Activated T-cell treated with anti-CD3 and anti-CD28 coated beads, Interleukin-2, amount 50 U/mL, for 4 hours (primary cell): ENCODE measurements at regions not wholly inside any gene's neighbourhood (a gene's known extent, or its start where the extent isn't known, plus 50 kb on each side); places are given as distances from the start of the nearest gene placed in this dataset.

Experiments
- ATAC-seq, 2 donors: fragments of 200-7000 bp; cut with Tn5 transposase; one replicate each; pipeline ENCODE4 v1.10.0; 2021
- DNase-seq: peaks from one replicate; pipeline ENCODE4 v3.0.0-alpha.2; 2020
- H3K27me3 Mint-ChIP-seq: one replicate; pipeline ENCODE4 v1.8.0; 2021; ENCODE audit warnings: low read depth, mixed read lengths
- H3K36me3 Mint-ChIP-seq: one replicate; pipeline ENCODE4 v1.8.0; 2022; ENCODE audit warnings: mixed read lengths; ENCODE audit not compliant: insufficient read depth
- H3K4me1 Mint-ChIP-seq: one replicate; pipeline ENCODE4 v1.8.0; 2021; ENCODE audit warnings: low read depth, mixed read lengths
- H3K4me3 Mint-ChIP-seq: one replicate; pipeline ENCODE4 v1.8.0; 2021; ENCODE audit warnings: mild to moderate bottlenecking, moderate library complexity, mixed read lengths
- H3K9me3 Mint-ChIP-seq: one replicate; pipeline ENCODE4 v1.8.0; 2021; ENCODE audit warnings: mixed read lengths

DNA sequence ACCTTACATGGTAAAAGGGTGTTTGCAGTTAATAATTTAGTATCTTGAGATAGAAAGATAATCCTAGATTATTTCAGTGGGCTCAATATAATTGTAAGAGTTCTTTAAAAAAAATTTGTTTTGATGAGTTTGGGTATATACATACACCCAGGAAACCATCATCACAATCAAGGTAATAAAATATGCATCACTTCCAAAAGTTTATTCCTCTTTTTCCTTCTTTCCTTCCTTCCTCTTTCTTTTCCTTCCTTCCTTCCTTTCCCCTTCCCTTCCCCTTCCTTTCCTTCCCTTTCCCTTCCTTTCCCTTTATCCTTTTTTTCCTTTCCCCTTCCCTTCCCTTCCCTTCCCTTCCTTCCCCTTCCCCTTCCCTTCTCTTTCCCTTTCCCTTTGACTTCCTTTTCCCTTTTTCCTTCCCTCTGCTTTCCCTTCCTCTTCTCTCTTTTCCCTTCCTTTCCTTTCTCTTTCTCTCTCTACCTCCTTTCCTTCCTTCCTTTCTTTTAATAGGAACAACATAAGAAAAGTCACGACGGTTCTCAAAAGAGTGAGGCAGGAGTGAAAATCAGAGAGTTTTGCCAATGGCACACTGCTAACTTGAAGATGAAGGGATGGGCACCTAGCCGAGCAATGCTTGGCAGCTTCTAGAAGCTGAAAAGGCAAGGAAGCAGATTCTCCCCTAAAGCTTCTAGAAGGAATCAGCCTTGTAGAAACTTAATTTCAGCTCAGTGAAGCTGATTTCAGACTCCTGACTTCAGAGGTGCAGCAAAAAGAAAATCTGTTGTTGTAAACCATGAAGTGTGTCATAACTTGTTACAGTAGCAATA, 2050.2 kb upstream of the AGA start:
- no peaks in the 10 kb centered on the region for H3K4me1 Mint-ChIP-seq
- no peak for ATAC-seq
- no peaks in the 10 kb centered on the region for H3K27me3 Mint-ChIP-seq
- DNase-seq = no peak
- peaks cover 22% of the 10 kb centered on the region for H3K9me3 Mint-ChIP-seq
- H3K36me3 Mint-ChIP-seq = no peaks in the 10 kb centered on the region
- H3K4me3 Mint-ChIP-seq = no peak overlapping the region

GRCh38 chr4:179503976-179504375, 2061.7 kb upstream of the AGA start:
- Mint-ChIP-seq H3K9me3 (peaks cover 7% of the 10 kb centered on the region), H3K4me3 (no peak overlapping the region), H3K27me3 (no peaks in the 10 kb centered on the region), H3K36me3 (no peaks in the 10 kb centered on the region), H3K4me1 (no peaks in the 10 kb centered on the region)
- no peak for ATAC-seq
- DNase-seq = no peak

DNA sequence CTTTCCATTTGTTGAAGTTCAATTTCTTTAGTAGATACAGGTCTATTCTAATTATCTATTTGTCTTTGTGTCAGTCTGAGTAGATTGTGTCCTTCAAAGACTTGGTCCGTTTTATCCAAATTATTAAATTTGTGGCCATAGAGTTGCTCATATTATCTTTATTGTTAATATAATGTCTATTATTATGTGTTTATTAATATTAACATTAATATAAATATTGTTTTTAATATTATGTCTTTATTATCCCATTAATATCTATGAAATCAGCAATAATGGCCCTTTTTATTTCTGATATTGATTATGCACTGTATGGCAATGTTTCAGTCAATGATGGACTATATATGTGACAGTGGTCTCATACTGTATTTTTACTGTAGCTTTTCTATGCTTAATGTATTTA, 2067.3 kb upstream of the AGA start:
- no peaks in the 10 kb centered on the region for H3K4me1 Mint-ChIP-seq
- no peaks in the 10 kb centered on the region for H3K27me3 Mint-ChIP-seq
- no peak for DNase-seq
- H3K9me3 Mint-ChIP-seq = peaks cover 11% of the 10 kb centered on the region
- no peaks in the 10 kb centered on the region for H3K36me3 Mint-ChIP-seq
- H3K4me3 Mint-ChIP-seq = no peak overlapping the region
- no peak for ATAC-seq

DNA sequence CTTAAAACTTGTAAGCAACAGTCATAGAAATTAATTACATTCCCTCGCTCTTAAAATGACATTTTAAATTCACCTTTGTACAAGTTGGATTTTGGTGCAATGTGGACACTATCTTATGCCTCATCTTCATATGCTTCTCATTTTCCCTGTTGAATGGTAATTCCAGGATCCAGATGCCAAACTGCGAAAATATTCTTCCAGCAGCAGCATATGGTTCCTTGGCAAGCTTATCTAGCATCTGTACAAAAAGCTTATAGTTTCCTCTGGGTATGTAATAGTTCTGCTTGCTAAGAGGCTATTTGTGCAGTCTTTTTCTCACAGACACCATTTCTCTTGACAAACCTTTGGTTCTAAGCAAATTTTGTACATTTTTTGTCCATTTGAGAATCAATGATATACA, 2079.7 kb upstream of the AGA start:
- DNase-seq (no peak), ATAC-seq (no peak)
- Mint-ChIP-seq H3K27me3 (no peaks in the 10 kb centered on the region), H3K9me3 (peaks cover 16% of the 10 kb centered on the region), H3K36me3 (no peaks in the 10 kb centered on the region), H3K4me3 (no peak overlapping the region), H3K4me1 (no peaks in the 10 kb centered on the region)

DNA sequence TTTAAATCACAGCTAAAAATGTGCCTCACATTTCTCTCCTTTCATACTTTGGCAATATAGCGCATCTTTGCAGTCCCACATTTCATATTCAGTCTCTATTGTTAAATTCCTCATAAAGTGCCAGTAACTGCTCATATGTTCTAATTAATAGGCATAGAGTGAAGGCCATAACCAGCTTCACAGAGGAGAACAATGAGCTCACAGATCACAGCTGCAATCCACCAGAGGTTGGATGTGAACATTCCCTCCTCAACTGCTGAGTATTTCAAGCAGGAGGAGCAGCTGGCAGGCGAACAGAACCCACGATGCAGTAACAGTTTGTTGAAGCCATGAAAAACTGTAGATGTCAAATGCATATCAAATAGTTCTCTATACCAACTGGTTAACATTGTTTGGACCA, 2088.7 kb upstream of the AGA start:
- DNase-seq = no peak
- Mint-ChIP-seq H3K4me3 (no peak overlapping the region), H3K27me3 (no peaks in the 10 kb centered on the region), H3K36me3 (no peaks in the 10 kb centered on the region), H3K4me1 (no peaks in the 10 kb centered on the region), H3K9me3 (peaks cover 12% of the 10 kb centered on the region)
- no peak for ATAC-seq

GRCh38 chr4:179536694-179537093, 2094.5 kb upstream of the AGA start:
- Mint-ChIP-seq H3K4me3 (no peak overlapping the region), H3K4me1 (no peaks in the 10 kb centered on the region)

DNA sequence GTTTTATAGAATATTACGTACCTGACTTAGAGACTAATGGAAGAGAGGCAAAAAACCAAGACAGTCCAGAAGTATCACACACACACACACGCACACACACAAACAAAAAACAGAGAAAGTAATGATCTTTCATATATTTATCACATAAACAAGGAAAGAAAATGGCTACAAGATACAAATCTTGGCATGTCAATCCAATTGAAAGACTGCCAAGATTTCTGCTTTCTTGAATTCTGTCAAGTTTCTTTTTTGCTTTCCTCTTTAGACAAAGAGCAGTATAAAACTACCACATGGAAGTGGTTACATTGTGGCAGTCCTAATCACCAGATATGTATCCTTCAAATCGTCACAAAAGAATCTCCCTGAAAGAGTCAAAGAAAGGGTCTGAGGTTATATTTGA, 2097.4 kb upstream of the AGA start:
- Mint-ChIP-seq H3K36me3 (no peaks in the 10 kb centered on the region), H3K27me3 (no peaks in the 10 kb centered on the region), H3K4me1 (no peaks in the 10 kb centered on the region), H3K4me3 (no peak overlapping the region), H3K9me3 (peaks cover 5% of the 10 kb centered on the region)
- no peak for DNase-seq
- no peak for ATAC-seq

More at GRCh38 chr4:179536694-179537093, 2094.5 kb upstream of the AGA start:
- no peak for DNase-seq
- H3K9me3 Mint-ChIP-seq = peaks cover 10% of the 10 kb centered on the region
- no peaks in the 10 kb centered on the region for H3K27me3 Mint-ChIP-seq
- no peak for ATAC-seq
- no peaks in the 10 kb centered on the region for H3K36me3 Mint-ChIP-seq

DNA sequence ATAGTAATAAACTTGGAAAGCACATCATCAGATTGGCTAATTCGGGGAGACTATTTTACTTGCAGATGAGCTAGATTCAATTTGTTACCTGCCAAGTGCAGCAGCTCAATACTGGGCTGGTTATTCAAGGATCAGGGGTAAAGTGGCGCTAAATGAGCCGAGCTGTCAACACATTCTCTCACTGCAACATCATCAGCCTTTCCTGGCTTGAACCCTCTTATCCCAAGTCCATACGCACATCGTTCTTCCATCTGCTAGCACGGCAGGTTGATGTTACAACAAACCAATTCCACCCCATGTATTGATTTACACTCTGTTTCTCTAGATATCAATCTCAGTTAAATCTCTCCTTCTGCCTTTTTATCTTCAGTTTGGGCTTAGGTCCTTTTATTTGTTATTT, 2101.5 kb upstream of the AGA start:
- ATAC-seq (no peak), DNase-seq (no peak)
- no peaks in the 10 kb centered on the region for H3K4me1 Mint-ChIP-seq
- H3K27me3 Mint-ChIP-seq = no peaks in the 10 kb centered on the region
- H3K36me3 Mint-ChIP-seq = no peaks in the 10 kb centered on the region
- no peak overlapping the region for H3K4me3 Mint-ChIP-seq
- peaks cover 13% of the 10 kb centered on the region for H3K9me3 Mint-ChIP-seq

- no peak for DNase-seq
- Mint-ChIP-seq H3K27me3 (no peaks in the 10 kb centered on the region), H3K9me3 (peaks cover 14% of the 10 kb centered on the region), H3K4me3 (no peak overlapping the region), H3K36me3 (no peaks in the 10 kb centered on the region), H3K4me1 (no peaks in the 10 kb centered on the region)
- no peak for ATAC-seq
Measured at GRCh38 chr4:179544496-179544895, 2102.3 kb upstream of the AGA start.

GRCh38 chr4:179552131-179552530, 2109.9 kb upstream of the AGA start:
- DNase-seq (no peak), ATAC-seq (no peak)
- Mint-ChIP-seq H3K9me3 (peaks cover 14% of the 10 kb centered on the region), H3K4me3 (no peak overlapping the region), H3K27me3 (no peaks in the 10 kb centered on the region), H3K4me1 (no peaks in the 10 kb centered on the region), H3K36me3 (no peaks in the 10 kb centered on the region)

DNA sequence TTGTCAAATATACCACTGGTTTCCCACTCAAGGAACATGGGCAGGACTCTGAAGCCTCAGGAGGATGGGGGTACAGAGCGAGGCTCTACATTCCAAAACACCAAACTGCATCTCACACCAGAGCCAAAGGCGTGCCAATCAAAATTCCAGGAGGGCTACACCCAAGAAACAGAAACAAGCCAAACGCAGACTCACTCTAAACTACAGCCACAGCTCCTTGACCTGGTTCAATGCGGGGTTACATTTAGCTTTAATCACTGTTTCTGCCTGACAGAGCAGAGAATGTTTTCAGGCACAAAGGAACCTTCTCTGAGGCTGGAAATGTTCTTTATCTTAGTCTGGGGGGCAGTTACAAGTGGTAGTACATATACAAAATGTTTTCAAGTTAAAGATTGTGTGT, 2121.5 kb upstream of the AGA start:
- peaks cover 2% of the 10 kb centered on the region for H3K36me3 Mint-ChIP-seq
- H3K4me3 Mint-ChIP-seq = no peak overlapping the region
- ATAC-seq (no peak), DNase-seq (no peak)
- H3K27me3 Mint-ChIP-seq = no peaks in the 10 kb centered on the region
- H3K9me3 Mint-ChIP-seq = peaks cover 29% of the 10 kb centered on the region
- no peaks in the 10 kb centered on the region for H3K4me1 Mint-ChIP-seq

- Mint-ChIP-seq H3K27me3 (no peaks in the 10 kb centered on the region), H3K4me3 (no peak overlapping the region), H3K4me1 (no peaks in the 10 kb centered on the region), H3K9me3 (peaks cover 25% of the 10 kb centered on the region), H3K36me3 (peaks cover 2% of the 10 kb centered on the region)
- DNase-seq (no peak), ATAC-seq (no peak)
Measured at GRCh38 chr4:179569549-179569948, 2127.3 kb upstream of the AGA start.

- Mint-ChIP-seq H3K4me1 (no peaks in the 10 kb centered on the region), H3K27me3 (no peaks in the 10 kb centered on the region), H3K9me3 (peaks cover 17% of the 10 kb centered on the region), H3K4me3 (no peak overlapping the region), H3K36me3 (no peaks in the 10 kb centered on the region)
- ATAC-seq (no peak), DNase-seq (no peak)
Measured at GRCh38 chr4:179582164-179582905, 2140.1 kb upstream of the AGA start.

- H3K36me3 Mint-ChIP-seq = no peaks in the 10 kb centered on the region
- no peaks in the 10 kb centered on the region for H3K27me3 Mint-ChIP-seq
- no peak overlapping the region for H3K4me3 Mint-ChIP-seq
- H3K4me1 Mint-ChIP-seq = no peaks in the 10 kb centered on the region
- DNase-seq = no peak
- no peak for ATAC-seq
- peaks cover 15% of the 10 kb centered on the region for H3K9me3 Mint-ChIP-seq
Measured at GRCh38 chr4:179583221-179583620, 2141.0 kb upstream of the AGA start.

- peaks cover 12% of the 10 kb centered on the region for H3K9me3 Mint-ChIP-seq
- H3K27me3 Mint-ChIP-seq = no peaks in the 10 kb centered on the region
- no peaks in the 10 kb centered on the region for H3K4me1 Mint-ChIP-seq
- H3K4me3 Mint-ChIP-seq = no peak overlapping the region
- ATAC-seq = no peak
- no peak for DNase-seq
- no peaks in the 10 kb centered on the region for H3K36me3 Mint-ChIP-seq
Measured at GRCh38 chr4:179584101-179584500, 2141.9 kb upstream of the AGA start.
